Omental fat pad (tissue), 3 donors: ENCODE measurements at regions not wholly inside any gene's neighbourhood (a gene's known extent, or its start where the extent isn't known, plus 50 kb on each side); places are given as distances from the start of the nearest gene placed in this dataset.

Experiments used
- ATAC-seq: fragments of 150-250 bp; one replicate; pipeline ENCODE4 v1.9.1; 2016; ENCODE audit warnings: mild to moderate bottlenecking, moderate library complexity; ENCODE audit not compliant: low FRiP score
- DNase-seq: peaks from one replicate; pipeline ENCODE4 v3.0.0-alpha.2; 2019; ENCODE audit warnings: low spot score
- CTCF ChIP-seq, 3 donors: fragments of 450-650 bp; IDR thresholded peaks; one replicate each; pipeline ENCODE4 v1.5.1; 2016 to 2017; ENCODE audit warnings: antibody characterized with exemption in 3 of 3, mild to moderate bottlenecking in 3 of 3, moderate library complexity in 2 of 3

GRCh38 chr11:91955206-91955605 is 269.4 kb upstream of the FAT3 start:
- no peak for TF ChIP-seq CTCF (IDR thresholded peaks at IDR 0.05)
- DNase-seq = no peak

GRCh38 chr11:91952056-91952455 is 272.6 kb upstream of the FAT3 start:
- TF ChIP-seq CTCF (IDR thresholded peaks at IDR 0.05) = no peak
- DNase-seq (no peak), ATAC-seq (no peak)

More at GRCh38 chr11:91955206-91955605, 269.4 kb upstream of the FAT3 start:
- ATAC-seq = no peak

GRCh38 chr11:91947215-91947820 is 277.3 kb upstream of the FAT3 start:
- TF ChIP-seq CTCF (IDR thresholded peaks at IDR 0.05) = no peak
- no peak for DNase-seq
- peak; percentile 74 for ATAC-seq

GRCh38 chr11:91946397-91946951 is 278.1 kb upstream of the FAT3 start:
- no peak for DNase-seq
- no peak for TF ChIP-seq CTCF (IDR thresholded peaks at IDR 0.05)
- peak; percentile 62 for ATAC-seq

- ATAC-seq (no peak), DNase-seq (no peak)
- TF ChIP-seq CTCF (IDR thresholded peaks at IDR 0.05) = no peak
Measured at GRCh38 chr11:91935120-91935519, 289.5 kb upstream of the FAT3 start.

- no peak for DNase-seq
- ATAC-seq = peak; percentile 48
- no peak for TF ChIP-seq CTCF (IDR thresholded peaks at IDR 0.05)
Measured at GRCh38 chr11:91932151-91932821, 292.3 kb upstream of the FAT3 start.

GRCh38 chr11:91927448-91927847 is 297.2 kb upstream of the FAT3 start:
- TF ChIP-seq CTCF (IDR thresholded peaks at IDR 0.05) = no peak
- ATAC-seq (no peak), DNase-seq (no peak)
